ENCODE measurements at regions not wholly inside any gene's neighbourhood (a gene's known extent, or its start where the extent isn't known, plus 50 kb on each side); places are given as distances from the start of the nearest gene placed in this dataset.

DNA sequence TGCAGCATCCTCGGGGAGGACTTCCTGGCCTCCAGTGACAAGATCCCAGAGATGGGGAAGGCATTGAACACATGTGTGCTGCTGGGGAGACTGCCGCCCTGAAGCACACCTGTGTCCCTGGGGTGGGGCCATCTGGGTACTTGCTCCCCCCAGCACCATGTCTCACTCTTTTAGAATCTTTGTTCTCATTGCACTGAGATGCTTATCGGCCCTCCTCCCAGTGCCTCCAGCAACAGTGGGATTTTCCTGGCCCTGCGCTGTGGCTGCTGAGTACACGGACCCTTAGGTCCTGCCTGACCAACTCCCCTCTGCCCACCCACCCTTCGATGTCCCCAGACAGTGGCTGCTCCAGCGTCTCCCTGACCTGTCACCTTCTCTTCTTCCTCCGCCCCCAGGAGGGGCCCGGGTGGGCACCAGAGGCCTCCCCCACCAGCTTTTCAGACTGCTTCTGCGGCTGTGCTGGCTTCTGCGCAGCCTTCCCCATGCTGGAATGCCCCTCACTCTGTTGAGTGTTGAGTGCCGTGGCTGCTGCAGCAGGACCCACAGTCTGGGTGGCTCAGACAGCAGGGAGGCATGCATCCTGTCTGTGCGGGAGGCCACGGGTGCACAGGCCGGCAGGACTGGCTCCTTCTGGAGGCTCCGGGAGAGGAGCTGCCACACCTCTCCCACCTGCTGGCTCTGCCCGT is 145.9 kb upstream of the IRX2 start:
- no peak for TF ChIP-seq SIN3A (IDR thresholded peaks at IDR 0.05; ENCODE audit: low read depth)
- no peak for TF ChIP-seq RAD21 (IDR thresholded peaks at IDR 0.05; ENCODE audit: low read depth)
- no peak for TF ChIP-seq CEBPB (IDR thresholded peaks at IDR 0.05; ENCODE audit: low read depth)
- no peak for TF ChIP-seq ELF1 (IDR thresholded peaks at IDR 0.05; ENCODE audit: borderline replicate concordance, low read depth)
- TF ChIP-seq POLR2A (IDR thresholded peaks at IDR 0.05; ENCODE audit: borderline replicate concordance, extremely low read depth, insufficient read depth, insufficient read length), result no peak
- TF ChIP-seq FOSL1 (IDR thresholded peaks at IDR 0.05; ENCODE audit: low read depth), result no peak
- TF ChIP-seq CBX3 (IDR thresholded peaks at IDR 0.05; ENCODE audit: low read depth), result no peak
- TF ChIP-seq, protein P1, sequence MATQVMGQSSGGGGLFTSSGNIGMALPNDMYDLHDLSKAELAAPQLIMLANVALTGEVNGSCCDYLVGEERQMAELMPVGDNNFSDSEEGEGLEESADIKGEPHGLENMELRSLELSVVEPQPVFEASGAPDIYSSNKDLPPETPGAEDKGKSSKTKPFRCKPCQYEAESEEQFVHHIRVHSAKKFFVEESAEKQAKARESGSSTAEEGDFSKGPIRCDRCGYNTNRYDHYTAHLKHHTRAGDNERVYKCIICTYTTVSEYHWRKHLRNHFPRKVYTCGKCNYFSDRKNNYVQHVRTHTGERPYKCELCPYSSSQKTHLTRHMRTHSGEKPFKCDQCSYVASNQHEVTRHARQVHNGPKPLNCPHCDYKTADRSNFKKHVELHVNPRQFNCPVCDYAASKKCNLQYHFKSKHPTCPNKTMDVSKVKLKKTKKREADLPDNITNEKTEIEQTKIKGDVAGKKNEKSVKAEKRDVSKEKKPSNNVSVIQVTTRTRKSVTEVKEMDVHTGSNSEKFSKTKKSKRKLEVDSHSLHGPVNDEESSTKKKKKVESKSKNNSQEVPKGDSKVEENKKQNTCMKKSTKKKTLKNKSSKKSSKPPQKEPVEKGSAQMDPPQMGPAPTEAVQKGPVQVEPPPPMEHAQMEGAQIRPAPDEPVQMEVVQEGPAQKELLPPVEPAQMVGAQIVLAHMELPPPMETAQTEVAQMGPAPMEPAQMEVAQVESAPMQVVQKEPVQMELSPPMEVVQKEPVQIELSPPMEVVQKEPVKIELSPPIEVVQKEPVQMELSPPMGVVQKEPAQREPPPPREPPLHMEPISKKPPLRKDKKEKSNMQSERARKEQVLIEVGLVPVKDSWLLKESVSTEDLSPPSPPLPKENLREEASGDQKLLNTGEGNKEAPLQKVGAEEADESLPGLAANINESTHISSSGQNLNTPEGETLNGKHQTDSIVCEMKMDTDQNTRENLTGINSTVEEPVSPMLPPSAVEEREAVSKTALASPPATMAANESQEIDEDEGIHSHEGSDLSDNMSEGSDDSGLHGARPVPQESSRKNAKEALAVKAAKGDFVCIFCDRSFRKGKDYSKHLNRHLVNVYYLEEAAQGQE (IDR thresholded peaks at IDR 0.05; ENCODE audit: low read depth), result no peak
- no peak for TF ChIP-seq EZH2 (IDR thresholded peaks at IDR 0.05)
- no peak for TF ChIP-seq ZNF274 (IDR thresholded peaks at IDR 0.05; ENCODE audit: low read depth, low read length)
- TF ChIP-seq, protein P2, sequence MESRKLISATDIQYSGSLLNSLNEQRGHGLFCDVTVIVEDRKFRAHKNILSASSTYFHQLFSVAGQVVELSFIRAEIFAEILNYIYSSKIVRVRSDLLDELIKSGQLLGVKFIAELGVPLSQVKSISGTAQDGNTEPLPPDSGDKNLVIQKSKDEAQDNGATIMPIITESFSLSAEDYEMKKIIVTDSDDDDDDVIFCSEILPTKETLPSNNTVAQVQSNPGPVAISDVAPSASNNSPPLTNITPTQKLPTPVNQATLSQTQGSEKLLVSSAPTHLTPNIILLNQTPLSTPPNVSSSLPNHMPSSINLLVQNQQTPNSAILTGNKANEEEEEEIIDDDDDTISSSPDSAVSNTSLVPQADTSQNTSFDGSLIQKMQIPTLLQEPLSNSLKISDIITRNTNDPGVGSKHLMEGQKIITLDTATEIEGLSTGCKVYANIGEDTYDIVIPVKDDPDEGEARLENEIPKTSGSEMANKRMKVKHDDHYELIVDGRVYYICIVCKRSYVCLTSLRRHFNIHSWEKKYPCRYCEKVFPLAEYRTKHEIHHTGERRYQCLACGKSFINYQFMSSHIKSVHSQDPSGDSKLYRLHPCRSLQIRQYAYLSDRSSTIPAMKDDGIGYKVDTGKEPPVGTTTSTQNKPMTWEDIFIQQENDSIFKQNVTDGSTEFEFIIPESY (IDR thresholded peaks at IDR 0.05; ENCODE audit: extremely low read depth, insufficient replicate concordance, low read length), result no peak
- TF ChIP-seq ZFX (IDR thresholded peaks at IDR 0.05), result no peak
- no peak for TF ChIP-seq YY1 (IDR thresholded peaks at IDR 0.05; ENCODE audit: extremely low read depth, insufficient replicate concordance, low read depth, low read length)
- no peak for TF ChIP-seq SRF (IDR thresholded peaks at IDR 0.05; ENCODE audit: low read depth)
- no peak for TF ChIP-seq JUND (IDR thresholded peaks at IDR 0.05)
- no peak for TF ChIP-seq EGR1 (IDR thresholded peaks at IDR 0.05; ENCODE audit: low read depth)
- no peak for TF ChIP-seq EZH2phosphoT487 (IDR thresholded peaks at IDR 0.05; ENCODE audit: borderline replicate concordance)
- TF ChIP-seq, protein P3, sequence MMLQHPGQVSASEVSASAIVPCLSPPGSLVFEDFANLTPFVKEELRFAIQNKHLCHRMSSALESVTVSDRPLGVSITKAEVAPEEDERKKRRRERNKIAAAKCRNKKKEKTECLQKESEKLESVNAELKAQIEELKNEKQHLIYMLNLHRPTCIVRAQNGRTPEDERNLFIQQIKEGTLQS (IDR thresholded peaks at IDR 0.05), result no peak
- ChIA-PET CTCF (no interaction called here), RAD21 (ENCODE audit: low non-redundant PET in 1 of 2, low total read pairs in 2 of 2, uncharacterized antibody in 2 of 2, unreplicated experiment in 2 of 2) (no interaction called here), POLR2A (no interaction called here)
- Histone ChIP-seq H3K4me3 (replicated peaks in 1 of 2; ENCODE audit: low read depth in 1 of 2, low read length in 2 of 2) (no peak overlapping the region), H4K20me1 (ENCODE audit: insufficient read depth) (no peaks in the 10 kb centered on the region), H3K27me3 (ENCODE audit: insufficient read depth, low read length) (no peaks in the 10 kb centered on the region), H3K36me3 (ENCODE audit: control insufficient read depth in 1 of 2, insufficient read depth in 2 of 2, low read length in 2 of 2) (no peaks in the 10 kb centered on the region), H3K9ac (ENCODE audit: low read length) (no peak overlapping the region), H3K4me2 (ENCODE audit: low read length) (no peak overlapping the region), H3K4me1 (ENCODE audit: control insufficient read depth in 1 of 2, insufficient read depth in 2 of 2, low read length in 2 of 2) (no peaks in the 10 kb centered on the region), H2AFZ (ENCODE audit: low read depth, low read length, poor library complexity, severe bottlenecking) (no peak overlapping the region), H3K9me2 (ENCODE audit: insufficient read depth) (no peaks in the 10 kb centered on the region), H3K79me2 (ENCODE audit: insufficient read depth, low read length) (no peaks in the 10 kb centered on the region), H3K9me3 (ENCODE audit: control insufficient read depth in 1 of 2, insufficient read depth in 1 of 2, low read depth in 1 of 2, low read length in 2 of 2) (peaks cover 9 to 14% of the 10 kb centered on the region in 2 experiments; a peak in 2 of 4 replicates), H3K27ac (ENCODE audit: low read depth, low read length) (no peak overlapping the region)
- intact Hi-C loops (cut with micrococcal nuclease), result no loop called here
- BruUV-seq (replicated peaks), result no TSS peak
- no peak for ATAC-seq
- no peak for DNase-seq (ENCODE audit: low read depth, low spot score)
